ENCODE measurements at regions not wholly inside any gene's neighbourhood (a gene's known extent, or its start where the extent isn't known, plus 50 kb on each side); places are given as distances from the start of the nearest gene placed in this dataset.

GRCh38 chr20:40769677-40770285, 80.7 kb upstream of the MAFB start:
- TF ChIP-seq CTCF (conservative IDR thresholded peaks at IDR 0.05; ENCODE audit: low read depth, low read length) (no peak), EZH2 (IDR thresholded peaks at IDR 0.05; ENCODE audit: borderline replicate concordance, low read depth, low read length, poor library complexity, severe bottlenecking) (no peak)

Data from A673 (cell line).